T-helper 2 cell treated with Interferon-gamma antibody and Interleukin-4, amounts not matched to agents 5 μg/mL and 100 μg/mL, for 36 hours (primary cell): ENCODE measurements at regions not wholly inside any gene's neighbourhood (a gene's known extent, or its start where the extent isn't known, plus 50 kb on each side); places are given as distances from the start of the nearest gene placed in this dataset.

ENCODE experiments used
- DNase-seq: peaks from one replicate; pipeline ENCODE4 v3.0.0; 2021; ENCODE audit warnings: low spot score
- H3K27ac Mint-ChIP-seq: one replicate; pipeline ENCODE4 v1.8.0; 2021; ENCODE audit warnings: mild to moderate bottlenecking, mixed read lengths
- H3K27me3 Mint-ChIP-seq: one replicate; pipeline ENCODE4 v1.8.0; 2021; ENCODE audit warnings: low read depth, mixed read lengths
- H3K36me3 Mint-ChIP-seq: one replicate; pipeline ENCODE4 v1.8.0; 2021; ENCODE audit warnings: low read depth, mixed read lengths
- H3K4me1 Mint-ChIP-seq: one replicate; pipeline ENCODE4 v1.8.0; 2021; ENCODE audit warnings: low read depth, mixed read lengths
- H3K4me3 Mint-ChIP-seq: one replicate; pipeline ENCODE4 v1.8.0; 2022; ENCODE audit warnings: mild to moderate bottlenecking, moderate library complexity, mixed read lengths
- H3K9me3 Mint-ChIP-seq: one replicate; pipeline ENCODE4 v1.8.0; 2021; ENCODE audit warnings: mixed read lengths

DNA sequence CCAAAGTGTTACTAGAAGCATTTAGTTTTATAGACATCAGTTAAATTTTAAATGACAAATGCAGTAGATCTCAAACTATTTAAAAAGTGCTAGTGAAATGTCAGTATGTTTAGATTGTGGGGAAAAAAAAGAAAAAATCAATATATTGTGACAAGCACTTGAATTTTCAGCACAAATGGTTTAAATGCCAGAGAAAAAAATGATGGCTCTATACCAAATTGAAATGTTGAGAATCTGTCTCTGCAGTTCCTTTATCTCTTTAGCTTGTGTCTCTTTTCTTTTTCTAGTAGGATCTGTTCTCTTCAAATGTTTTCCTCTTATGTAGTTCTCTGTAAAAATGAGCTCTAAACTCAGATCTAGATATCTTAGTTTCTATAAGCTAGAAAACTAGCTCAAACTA, 682.6 kb upstream of the GCFC2 start:
- H3K4me3 Mint-ChIP-seq, result no peak overlapping the region
- peaks cover 25% of the 10 kb centered on the region for H3K9me3 Mint-ChIP-seq
- no peak overlapping the region for H3K27ac Mint-ChIP-seq
- no peaks in the 10 kb centered on the region for H3K36me3 Mint-ChIP-seq
- H3K27me3 Mint-ChIP-seq, result no peaks in the 10 kb centered on the region
- H3K4me1 Mint-ChIP-seq, result no peaks in the 10 kb centered on the region
- DNase-seq, result no peak

DNA sequence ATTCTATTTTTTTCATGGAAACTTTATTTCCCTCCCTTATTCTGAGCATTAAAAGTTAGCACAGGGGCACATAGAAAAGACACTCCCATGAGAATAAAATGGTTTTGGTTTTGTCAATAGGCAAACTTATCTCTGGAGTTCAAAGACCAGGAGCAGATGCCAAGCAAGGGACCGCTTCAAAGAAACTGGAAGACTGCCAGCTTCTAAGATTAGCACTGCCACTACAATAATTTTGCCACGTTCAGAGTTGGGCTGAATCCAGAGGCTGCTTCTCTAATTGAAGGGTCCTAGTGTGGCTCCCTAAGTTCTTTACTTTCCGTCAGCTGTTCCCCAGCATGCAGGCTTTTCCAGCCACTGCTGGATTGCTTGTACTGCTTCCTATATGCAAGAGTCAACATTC, 681.0 kb upstream of the GCFC2 start:
- no peaks in the 10 kb centered on the region for H3K4me1 Mint-ChIP-seq
- no peak for DNase-seq
- H3K27ac Mint-ChIP-seq, result no peak overlapping the region
- peaks cover 27% of the 10 kb centered on the region for H3K9me3 Mint-ChIP-seq
- no peaks in the 10 kb centered on the region for H3K27me3 Mint-ChIP-seq
- H3K4me3 Mint-ChIP-seq, result no peak overlapping the region
- no peaks in the 10 kb centered on the region for H3K36me3 Mint-ChIP-seq

DNA sequence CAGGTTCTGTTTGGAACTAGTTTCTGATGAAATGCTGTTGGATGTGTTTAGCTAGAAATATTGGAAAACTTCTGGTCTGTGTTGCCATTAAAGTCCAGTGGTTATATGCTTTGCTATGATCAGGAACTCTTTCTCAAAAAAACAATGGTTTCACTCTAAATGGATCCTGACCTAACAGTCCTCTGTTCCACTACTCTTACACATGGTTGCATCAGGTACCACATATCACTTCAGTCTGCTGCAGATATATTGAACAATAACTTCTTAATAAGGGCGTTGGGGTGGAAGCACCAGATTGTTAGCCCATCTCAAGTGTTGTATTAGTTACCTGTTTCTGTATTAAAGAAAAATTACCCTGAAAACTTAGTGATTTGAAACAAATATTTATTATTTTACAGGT, 676.6 kb upstream of the GCFC2 start:
- Mint-ChIP-seq H3K27ac (no peak overlapping the region), H3K36me3 (no peaks in the 10 kb centered on the region), H3K9me3 (peaks cover 18% of the 10 kb centered on the region), H3K4me1 (no peaks in the 10 kb centered on the region), H3K4me3 (no peak overlapping the region), H3K27me3 (no peaks in the 10 kb centered on the region)
- no peak for DNase-seq

DNA sequence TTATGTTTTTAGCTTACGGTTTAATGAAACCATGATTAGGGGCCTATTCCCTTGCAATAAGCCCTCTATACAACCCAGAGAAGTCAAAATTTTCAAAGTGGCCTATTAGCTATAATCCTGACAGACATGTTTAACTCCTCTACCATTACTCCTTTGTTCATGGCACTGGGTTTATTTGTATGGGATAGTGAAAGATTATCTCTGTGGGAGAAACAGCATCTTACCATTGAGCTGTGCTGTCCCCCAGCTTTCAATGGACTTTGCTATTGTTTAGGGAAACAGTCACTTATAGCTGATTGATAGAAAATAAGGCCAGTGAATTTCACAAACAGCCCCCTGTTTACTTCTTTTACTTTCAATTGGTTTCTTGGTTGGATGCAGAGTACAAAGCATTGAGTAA, 675.2 kb upstream of the GCFC2 start:
- H3K27me3 Mint-ChIP-seq, result no peaks in the 10 kb centered on the region
- H3K36me3 Mint-ChIP-seq, result no peaks in the 10 kb centered on the region
- no peak overlapping the region for H3K27ac Mint-ChIP-seq
- H3K4me1 Mint-ChIP-seq, result no peaks in the 10 kb centered on the region
- H3K4me3 Mint-ChIP-seq, result no peak overlapping the region
- no peak for DNase-seq
- H3K9me3 Mint-ChIP-seq, result peaks cover 15% of the 10 kb centered on the region

DNA sequence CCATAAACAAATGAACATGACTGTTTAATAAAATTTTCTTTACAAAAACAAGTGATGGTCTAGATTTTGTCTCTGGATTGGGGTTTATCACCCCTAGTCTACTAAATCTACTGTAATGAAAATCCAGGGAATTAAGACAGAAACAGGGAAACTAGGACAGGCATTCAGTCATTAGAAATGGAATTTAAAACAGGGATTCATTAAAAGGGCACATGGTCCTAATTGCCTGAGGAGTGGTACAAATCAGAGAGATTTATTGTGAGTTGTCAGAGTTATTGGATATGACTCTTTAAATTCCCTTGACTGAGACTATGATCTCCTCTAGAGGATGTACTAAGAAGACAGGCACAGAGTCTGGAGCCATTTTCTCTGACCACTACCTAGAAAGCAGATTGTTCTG, 670.9 kb upstream of the GCFC2 start:
- Mint-ChIP-seq H3K4me1 (no peaks in the 10 kb centered on the region), H3K4me3 (no peak overlapping the region)

DNA sequence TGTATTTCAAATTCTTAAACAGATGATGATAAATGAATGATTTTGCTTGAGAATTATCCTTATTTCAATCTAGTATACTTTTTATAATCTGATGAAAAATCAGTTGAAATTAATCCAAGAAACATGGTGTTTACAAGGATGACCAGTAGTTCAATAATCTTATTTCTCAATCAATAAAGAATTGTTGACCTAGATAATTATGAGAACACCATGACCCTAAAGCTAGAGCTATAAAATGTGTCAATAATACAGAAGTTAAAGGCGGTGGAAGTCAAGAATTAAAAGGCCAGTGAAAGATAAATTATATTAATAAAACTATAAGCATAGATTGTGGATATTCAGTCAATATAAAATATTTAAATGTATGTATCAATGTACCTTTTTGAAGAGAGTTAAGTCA, 667.4 kb upstream of the GCFC2 start:
- H3K4me3 Mint-ChIP-seq, result no peak overlapping the region
- H3K27ac Mint-ChIP-seq, result no peak overlapping the region
- peaks cover 14% of the 10 kb centered on the region for H3K9me3 Mint-ChIP-seq
- DNase-seq, result no peak
- no peaks in the 10 kb centered on the region for H3K4me1 Mint-ChIP-seq
- H3K36me3 Mint-ChIP-seq, result no peaks in the 10 kb centered on the region
- H3K27me3 Mint-ChIP-seq, result no peaks in the 10 kb centered on the region

More for the DNA sequence above, 670.9 kb upstream of the GCFC2 start:
- H3K36me3 Mint-ChIP-seq, result no peaks in the 10 kb centered on the region
- H3K27me3 Mint-ChIP-seq, result no peaks in the 10 kb centered on the region
- H3K9me3 Mint-ChIP-seq, result peaks cover 19% of the 10 kb centered on the region
- H3K27ac Mint-ChIP-seq, result no peak overlapping the region
- no peak for DNase-seq

DNA sequence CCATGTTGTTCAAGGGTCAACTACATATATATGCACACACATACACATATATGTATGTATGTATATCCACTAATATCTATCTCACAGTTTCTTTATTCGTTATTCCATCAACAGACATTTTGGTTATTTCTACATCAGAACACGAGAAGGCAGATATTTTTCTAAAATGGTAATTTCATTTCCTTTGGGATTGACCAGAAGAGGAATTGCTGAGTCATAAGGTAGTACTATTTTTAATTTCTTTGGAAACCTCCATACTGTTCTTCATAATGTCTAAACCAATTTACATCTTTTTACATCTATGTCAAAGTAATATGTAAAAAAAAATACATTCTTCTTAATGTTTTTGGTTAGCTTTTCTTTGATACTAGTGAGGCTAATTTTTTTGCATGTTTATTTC, 630.7 kb upstream of the GCFC2 start:
- DNase-seq, result no peak
- Mint-ChIP-seq H3K4me3 (no peak overlapping the region), H3K36me3 (no peaks in the 10 kb centered on the region), H3K9me3 (peaks cover 29% of the 10 kb centered on the region), H3K4me1 (no peaks in the 10 kb centered on the region), H3K27ac (no peak overlapping the region), H3K27me3 (no peaks in the 10 kb centered on the region)

DNA sequence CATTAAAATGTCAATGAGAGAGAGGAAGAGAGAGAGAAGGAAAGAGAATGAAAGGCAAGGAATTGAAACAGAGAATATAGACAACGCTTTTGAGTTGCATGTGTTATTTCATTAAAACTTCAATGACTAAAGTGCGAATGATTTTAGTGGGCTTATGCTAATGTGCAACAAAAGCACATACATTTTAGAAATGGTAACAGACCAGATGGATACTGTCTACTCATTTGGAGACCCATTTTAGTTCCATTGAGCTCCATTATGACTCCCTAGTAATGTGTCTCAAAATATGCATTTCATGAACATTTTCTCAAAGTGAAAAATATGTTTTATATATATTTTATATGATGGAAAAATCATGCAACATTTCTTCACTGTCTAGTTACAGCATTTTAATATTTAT, 622.2 kb upstream of the GCFC2 start:
- Mint-ChIP-seq H3K4me3 (no peak overlapping the region), H3K9me3 (peaks cover 34% of the 10 kb centered on the region)

DNA sequence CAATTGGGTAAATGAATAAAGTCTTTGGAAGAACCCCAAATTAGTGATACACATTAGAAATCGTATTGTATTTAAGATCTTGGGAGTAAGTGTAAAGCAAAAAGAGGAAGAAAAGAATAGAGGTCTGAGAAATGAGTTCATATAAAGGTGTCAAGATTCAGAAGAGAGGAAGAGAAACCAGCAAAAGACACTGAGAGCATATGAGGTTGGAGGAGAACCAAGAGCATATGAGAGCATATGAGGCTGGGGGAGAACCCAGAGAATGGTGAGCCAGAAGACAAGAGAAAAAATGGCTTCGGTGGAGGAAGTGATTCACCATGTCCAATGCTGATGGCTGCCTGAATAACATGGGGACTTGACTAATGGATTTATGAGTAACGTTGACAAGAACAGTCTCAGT, 620.1 kb upstream of the GCFC2 start:
- H3K27ac Mint-ChIP-seq, result no peak overlapping the region
- DNase-seq, result no peak
- H3K9me3 Mint-ChIP-seq, result peaks cover 27% of the 10 kb centered on the region
- H3K4me3 Mint-ChIP-seq, result no peak overlapping the region
- no peaks in the 10 kb centered on the region for H3K4me1 Mint-ChIP-seq
- H3K36me3 Mint-ChIP-seq, result no peaks in the 10 kb centered on the region
- H3K27me3 Mint-ChIP-seq, result no peaks in the 10 kb centered on the region

More for the DNA sequence above, 622.2 kb upstream of the GCFC2 start:
- H3K36me3 Mint-ChIP-seq, result no peaks in the 10 kb centered on the region
- H3K27ac Mint-ChIP-seq, result no peak overlapping the region
- H3K27me3 Mint-ChIP-seq, result no peaks in the 10 kb centered on the region
- DNase-seq, result no peak
- no peaks in the 10 kb centered on the region for H3K4me1 Mint-ChIP-seq

DNA sequence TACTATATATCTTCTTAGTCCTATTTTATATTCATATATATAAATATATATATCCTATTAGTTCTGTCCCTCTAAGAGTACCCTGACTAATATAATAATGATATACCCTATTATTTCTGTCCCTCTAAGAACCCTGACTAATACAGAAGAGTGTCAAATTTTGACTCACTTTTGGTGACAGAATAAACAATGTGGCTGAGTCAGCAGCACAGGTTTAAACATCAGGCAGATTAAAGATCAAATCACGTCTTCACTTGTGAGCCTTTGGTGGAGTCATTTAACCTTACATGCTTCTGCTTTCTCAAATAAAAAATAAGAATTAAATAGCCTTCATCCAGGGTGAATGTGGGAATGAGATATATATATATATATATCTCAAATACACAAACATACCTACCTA, 615.9 kb upstream of the GCFC2 start:
- no peak overlapping the region for H3K27ac Mint-ChIP-seq
- no peak overlapping the region for H3K4me3 Mint-ChIP-seq
- peaks cover 14% of the 10 kb centered on the region for H3K9me3 Mint-ChIP-seq
- H3K4me1 Mint-ChIP-seq, result no peaks in the 10 kb centered on the region
- H3K27me3 Mint-ChIP-seq, result no peaks in the 10 kb centered on the region
- H3K36me3 Mint-ChIP-seq, result no peaks in the 10 kb centered on the region
- DNase-seq, result no peak

DNA sequence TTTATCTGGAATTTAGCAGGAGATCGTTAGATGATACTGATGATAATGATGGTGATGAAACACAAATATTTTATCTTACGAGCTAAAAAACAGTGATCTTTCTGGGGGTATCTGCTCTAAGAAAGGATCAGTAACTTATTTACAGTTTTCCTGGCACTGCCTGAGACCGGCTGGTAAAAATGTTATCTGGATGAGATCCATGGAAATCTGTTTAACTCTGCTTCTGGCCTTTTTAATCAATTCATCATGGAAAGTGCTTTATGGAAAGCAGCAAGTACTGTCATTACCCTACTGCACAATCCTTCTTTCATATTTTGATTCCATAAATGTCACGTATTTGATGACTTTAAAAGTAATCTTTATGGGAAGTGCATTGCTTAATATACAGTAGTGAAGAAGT, 612.7 kb upstream of the GCFC2 start:
- H3K27me3 Mint-ChIP-seq, result no peaks in the 10 kb centered on the region
- no peaks in the 10 kb centered on the region for H3K4me1 Mint-ChIP-seq
- H3K36me3 Mint-ChIP-seq, result no peaks in the 10 kb centered on the region
- peaks cover 14% of the 10 kb centered on the region for H3K9me3 Mint-ChIP-seq
- H3K27ac Mint-ChIP-seq, result no peak overlapping the region
- DNase-seq, result no peak
- no peak overlapping the region for H3K4me3 Mint-ChIP-seq

DNA sequence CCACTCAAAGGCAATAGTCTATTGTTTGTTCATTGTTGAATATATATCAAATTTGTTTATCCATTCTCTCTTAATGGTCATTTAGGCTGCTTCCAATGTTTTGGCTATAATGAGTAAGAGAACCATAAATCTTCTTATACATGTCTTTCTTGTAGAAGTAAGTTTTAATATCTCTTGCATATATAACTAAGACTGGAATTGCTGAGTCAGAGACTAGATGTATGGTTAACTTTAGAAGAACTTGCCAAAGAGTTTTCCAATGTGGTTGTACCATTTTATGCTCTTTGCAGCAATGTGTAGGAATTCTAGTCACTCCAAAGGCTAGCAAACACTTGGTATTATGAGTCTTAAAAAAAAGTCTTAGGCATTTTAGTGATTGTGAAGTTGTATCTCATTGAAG, 610.0 kb upstream of the GCFC2 start:
- H3K36me3 Mint-ChIP-seq, result no peaks in the 10 kb centered on the region
- DNase-seq, result no peak
- peaks cover 13% of the 10 kb centered on the region for H3K9me3 Mint-ChIP-seq
- H3K27me3 Mint-ChIP-seq, result no peaks in the 10 kb centered on the region
- H3K27ac Mint-ChIP-seq, result no peak overlapping the region
- H3K4me3 Mint-ChIP-seq, result no peak overlapping the region
- H3K4me1 Mint-ChIP-seq, result no peaks in the 10 kb centered on the region

DNA sequence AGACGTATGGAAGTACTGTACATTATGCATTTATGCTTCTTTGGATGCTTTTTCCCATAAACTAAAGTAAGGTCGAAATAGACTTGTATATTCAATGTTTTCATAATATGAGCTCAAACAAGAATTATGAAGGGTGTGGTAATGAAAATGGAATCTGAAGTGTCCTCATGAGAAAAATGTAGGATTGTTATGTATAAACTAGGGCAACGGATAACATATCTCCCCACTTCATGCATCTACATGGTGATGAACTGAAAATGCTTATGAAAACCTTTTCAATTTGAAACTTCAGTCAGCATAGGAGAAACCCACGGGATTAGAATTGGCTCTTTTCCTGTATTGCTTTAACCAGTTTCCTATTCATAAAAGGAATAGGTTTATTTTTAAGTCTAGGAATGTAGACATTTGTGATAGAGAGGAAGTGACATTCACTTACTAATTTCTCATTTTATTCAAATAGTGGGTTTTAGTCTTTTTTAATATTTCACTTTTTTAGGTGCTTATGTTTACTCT, 608.2 kb upstream of the GCFC2 start:
- DNase-seq, result no peak
- no peaks in the 10 kb centered on the region for H3K4me1 Mint-ChIP-seq
- peaks cover 16% of the 10 kb centered on the region for H3K9me3 Mint-ChIP-seq
- H3K27ac Mint-ChIP-seq, result no peak overlapping the region
- H3K27me3 Mint-ChIP-seq, result no peaks in the 10 kb centered on the region
- no peak overlapping the region for H3K4me3 Mint-ChIP-seq
- no peaks in the 10 kb centered on the region for H3K36me3 Mint-ChIP-seq

DNA sequence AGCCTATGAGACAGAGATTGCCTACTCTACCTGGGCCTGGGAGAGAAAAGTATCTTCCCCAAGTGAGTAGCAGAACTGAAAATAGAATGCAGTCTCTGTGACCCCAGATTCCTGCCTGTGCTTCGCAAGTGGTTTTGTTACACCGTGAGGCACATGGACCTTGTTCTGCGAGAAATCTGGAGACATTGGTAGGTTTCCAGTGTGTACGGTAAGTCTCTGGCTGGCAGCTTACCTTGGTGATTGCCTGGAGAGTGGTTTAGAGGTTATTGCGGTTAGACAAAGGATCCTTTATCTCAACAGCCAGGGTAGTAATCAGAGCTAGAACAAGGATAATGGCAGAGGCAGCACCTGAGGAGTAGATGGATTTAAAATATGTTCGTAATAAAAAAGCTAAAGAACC, 606.0 kb upstream of the GCFC2 start:
- DNase-seq, result no peak
- H3K9me3 Mint-ChIP-seq, result peaks cover 26% of the 10 kb centered on the region
- no peaks in the 10 kb centered on the region for H3K27me3 Mint-ChIP-seq
- no peak overlapping the region for H3K27ac Mint-ChIP-seq
- H3K36me3 Mint-ChIP-seq, result no peaks in the 10 kb centered on the region
- H3K4me3 Mint-ChIP-seq, result no peak overlapping the region
- no peaks in the 10 kb centered on the region for H3K4me1 Mint-ChIP-seq

DNA sequence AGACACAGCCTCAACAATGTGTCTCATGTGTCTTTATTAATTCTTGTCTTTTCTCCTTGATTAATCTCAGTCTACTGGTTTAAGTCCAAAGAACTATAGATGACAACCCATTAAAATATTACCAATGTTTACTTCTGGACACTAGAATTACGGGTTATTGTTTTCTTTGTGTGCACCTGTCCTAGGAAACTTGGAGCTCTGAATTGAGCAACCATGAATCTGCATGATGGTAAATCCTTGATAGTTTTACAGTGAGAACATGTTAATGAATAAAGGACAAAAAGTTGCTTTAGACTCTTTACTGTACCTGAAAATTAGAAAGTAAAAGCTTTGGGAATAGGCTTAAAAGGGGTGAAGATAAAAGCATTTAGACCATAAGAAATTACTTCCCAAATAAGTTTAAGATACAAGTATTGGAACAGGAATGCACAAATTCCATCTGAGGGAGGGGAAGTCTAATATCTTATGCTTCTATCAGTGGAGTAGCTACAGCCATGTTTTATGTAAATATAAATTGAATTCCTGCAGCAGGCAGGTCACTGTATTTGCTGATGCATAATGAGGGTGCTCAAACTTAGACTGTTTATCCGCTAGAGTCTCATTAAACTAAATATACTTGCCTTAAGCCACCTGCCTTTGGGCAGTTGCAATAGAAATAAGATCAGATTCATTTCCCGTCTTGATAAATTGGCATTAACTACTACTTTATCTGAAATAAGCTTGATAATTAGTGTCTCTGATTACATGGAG, 603.7 kb upstream of the GCFC2 start:
- Mint-ChIP-seq H3K27me3 (no peaks in the 10 kb centered on the region), H3K36me3 (no peaks in the 10 kb centered on the region), H3K4me1 (no peaks in the 10 kb centered on the region), H3K9me3 (peaks cover 30% of the 10 kb centered on the region), H3K27ac (no peak overlapping the region), H3K4me3 (no peak overlapping the region)
- DNase-seq, result no peak
